ENCODE measurements at regions not wholly inside any gene's neighbourhood (a gene's known extent, or its start where the extent isn't known, plus 50 kb on each side); places are given as distances from the start of the nearest gene placed in this dataset.

GRCh38 chr4:123166023-123166422 is 230.6 kb upstream of the SPRY1 start:
- no peak overlapping the region for H3K4me2 ChIP-seq (ENCODE audit: low read length)
- no peak overlapping the region for H3K4me3 ChIP-seq (ENCODE audit: low read length)
- no peaks in the 10 kb centered on the region for H3K9me3 ChIP-seq (ENCODE audit: insufficient read depth, low read length)
- no peak overlapping the region for H3K27ac ChIP-seq (ENCODE audit: low read length)
- no peaks in the 10 kb centered on the region for H3K79me2 ChIP-seq (ENCODE audit: low read length)
- TF ChIP-seq EZH2phosphoT487 (IDR thresholded peaks at IDR 0.05; ENCODE audit: low read depth) (no peak), CTCF (IDR thresholded peaks at IDR 0.05; ENCODE audit: low read depth, low read length) (no peak)
- H3K36me3 ChIP-seq (replicated peaks; ENCODE audit: low read depth, low read length): no peaks in the 10 kb centered on the region
- H2AFZ ChIP-seq (ENCODE audit: low read depth, low read length): no peak overlapping the region
- H3K27me3 ChIP-seq (ENCODE audit: low read depth, low read length): no peaks in the 10 kb centered on the region
- no peak overlapping the region for H3K9ac ChIP-seq (ENCODE audit: low read length)
- no peaks in the 10 kb centered on the region for H4K20me1 ChIP-seq (ENCODE audit: insufficient read depth, low read length)
- H3K4me1 ChIP-seq (ENCODE audit: low read length): no peaks in the 10 kb centered on the region

- H3K27ac ChIP-seq (ENCODE audit: low read length): no peak overlapping the region
- H3K27me3 ChIP-seq (ENCODE audit: low read depth, low read length): no peaks in the 10 kb centered on the region
- no peak overlapping the region for H3K4me3 ChIP-seq (ENCODE audit: low read length)
- no peak overlapping the region for H3K4me2 ChIP-seq (ENCODE audit: low read length)
- H3K79me2 ChIP-seq (ENCODE audit: low read length): no peaks in the 10 kb centered on the region
- H2AFZ ChIP-seq (ENCODE audit: low read depth, low read length): no peak overlapping the region
- H3K9me3 ChIP-seq (ENCODE audit: insufficient read depth, low read length): no peaks in the 10 kb centered on the region
- no peaks in the 10 kb centered on the region for H4K20me1 ChIP-seq (ENCODE audit: insufficient read depth, low read length)
- TF ChIP-seq CTCF (IDR thresholded peaks at IDR 0.05; ENCODE audit: low read depth, low read length) (no peak), EZH2phosphoT487 (IDR thresholded peaks at IDR 0.05; ENCODE audit: low read depth) (no peak)
- H3K36me3 ChIP-seq (replicated peaks; ENCODE audit: low read depth, low read length): no peaks in the 10 kb centered on the region
- H3K9ac ChIP-seq (ENCODE audit: low read length): no peak overlapping the region
- no peaks in the 10 kb centered on the region for H3K4me1 ChIP-seq (ENCODE audit: low read length)
Observed at GRCh38 chr4:123167931-123168330, 228.7 kb upstream of the SPRY1 start.

- Histone ChIP-seq H3K9ac (ENCODE audit: low read length) (no peak overlapping the region), H3K27ac (ENCODE audit: low read length) (no peak overlapping the region), H3K27me3 (ENCODE audit: low read depth, low read length) (no peaks in the 10 kb centered on the region), H3K9me3 (ENCODE audit: insufficient read depth, low read length) (no peaks in the 10 kb centered on the region), H4K20me1 (ENCODE audit: insufficient read depth, low read length) (no peaks in the 10 kb centered on the region), H3K36me3 (replicated peaks; ENCODE audit: low read depth, low read length) (no peaks in the 10 kb centered on the region), H3K79me2 (ENCODE audit: low read length) (no peaks in the 10 kb centered on the region), H3K4me1 (ENCODE audit: low read length) (no peaks in the 10 kb centered on the region), H3K4me2 (ENCODE audit: low read length) (no peak overlapping the region), H2AFZ (ENCODE audit: low read depth, low read length) (no peak overlapping the region), H3K4me3 (ENCODE audit: low read length) (no peak overlapping the region)
- TF ChIP-seq CTCF (IDR thresholded peaks at IDR 0.05; ENCODE audit: low read depth, low read length): no peak
- TF ChIP-seq EZH2phosphoT487 (IDR thresholded peaks at IDR 0.05; ENCODE audit: low read depth): no peak
Observed at GRCh38 chr4:123168812-123169211, 227.8 kb upstream of the SPRY1 start.

GRCh38 chr4:123170843-123171242 is 225.8 kb upstream of the SPRY1 start:
- Histone ChIP-seq H2AFZ (ENCODE audit: low read depth, low read length) (no peak overlapping the region), H3K9me3 (ENCODE audit: insufficient read depth, low read length) (no peaks in the 10 kb centered on the region)

More at GRCh38 chr4:123170843-123171242, 225.8 kb upstream of the SPRY1 start:
- H3K4me1 ChIP-seq (ENCODE audit: low read length): no peaks in the 10 kb centered on the region
- H3K36me3 ChIP-seq (replicated peaks; ENCODE audit: low read depth, low read length): no peaks in the 10 kb centered on the region
- no peak overlapping the region for H3K4me2 ChIP-seq (ENCODE audit: low read length)
- H3K9ac ChIP-seq (ENCODE audit: low read length): no peak overlapping the region
- no peak overlapping the region for H3K4me3 ChIP-seq (ENCODE audit: low read length)
- H3K27me3 ChIP-seq (ENCODE audit: low read depth, low read length): no peaks in the 10 kb centered on the region
- H3K27ac ChIP-seq (ENCODE audit: low read length): no peak overlapping the region
- TF ChIP-seq CTCF (IDR thresholded peaks at IDR 0.05; ENCODE audit: low read depth, low read length) (no peak), EZH2phosphoT487 (IDR thresholded peaks at IDR 0.05; ENCODE audit: low read depth) (no peak)
- no peaks in the 10 kb centered on the region for H4K20me1 ChIP-seq (ENCODE audit: insufficient read depth, low read length)
- H3K79me2 ChIP-seq (ENCODE audit: low read length): no peaks in the 10 kb centered on the region
